NCI-H2196 (cell line): ENCODE measurements at regions not wholly inside any gene's neighbourhood (a gene's known extent, or its start where the extent isn't known, plus 50 kb on each side); places are given as distances from the start of the nearest gene placed in this dataset.

ENCODE experiments used
- DNase-seq: peaks from one replicate; lab custom pipeline; 2025; ENCODE audit not compliant: unreplicated experiment; lab: John Stamatoyannopoulos, UW

DNA sequence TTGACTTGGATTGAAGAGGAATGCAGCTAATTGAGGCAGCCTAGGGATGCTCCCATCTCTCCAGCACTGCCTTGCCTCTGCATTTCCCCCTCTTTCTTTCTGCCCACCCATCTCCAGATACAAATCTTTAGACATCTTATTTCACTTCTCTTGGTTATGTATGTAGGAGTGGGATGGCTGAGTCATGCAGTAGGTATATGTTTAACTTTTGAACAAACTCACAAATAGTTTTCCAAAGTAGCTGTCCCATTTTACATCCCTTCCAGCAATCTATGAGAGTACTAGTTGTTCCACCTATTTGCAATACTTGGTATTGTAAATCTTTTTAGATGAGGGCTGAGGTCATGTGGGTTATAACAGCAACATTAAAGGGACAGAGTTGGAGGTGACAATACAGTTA lies 329.9 kb downstream of the DYSF start:
- DNase-seq: no peak

DNA sequence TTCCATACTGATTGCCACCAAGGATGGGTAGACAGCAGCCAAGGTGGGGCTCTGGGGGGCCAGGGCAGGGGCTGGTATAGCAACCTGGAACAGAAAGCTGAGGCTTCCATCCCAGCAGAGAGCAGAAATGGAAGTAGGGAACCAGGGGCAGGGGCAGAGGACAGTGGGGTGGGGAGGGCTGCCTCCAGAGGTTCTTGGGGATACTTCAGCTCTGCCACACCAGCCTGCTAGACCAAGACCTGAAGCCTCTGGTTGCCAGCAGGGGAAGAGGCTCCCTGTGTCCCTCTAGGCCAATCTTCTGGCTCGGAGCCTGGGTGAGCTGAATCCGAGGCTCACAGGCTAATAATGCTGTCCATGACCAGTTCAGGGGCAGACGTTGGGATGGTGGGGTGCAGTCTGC lies 329.0 kb downstream of the DYSF start:
- DNase-seq: no peak

DNA sequence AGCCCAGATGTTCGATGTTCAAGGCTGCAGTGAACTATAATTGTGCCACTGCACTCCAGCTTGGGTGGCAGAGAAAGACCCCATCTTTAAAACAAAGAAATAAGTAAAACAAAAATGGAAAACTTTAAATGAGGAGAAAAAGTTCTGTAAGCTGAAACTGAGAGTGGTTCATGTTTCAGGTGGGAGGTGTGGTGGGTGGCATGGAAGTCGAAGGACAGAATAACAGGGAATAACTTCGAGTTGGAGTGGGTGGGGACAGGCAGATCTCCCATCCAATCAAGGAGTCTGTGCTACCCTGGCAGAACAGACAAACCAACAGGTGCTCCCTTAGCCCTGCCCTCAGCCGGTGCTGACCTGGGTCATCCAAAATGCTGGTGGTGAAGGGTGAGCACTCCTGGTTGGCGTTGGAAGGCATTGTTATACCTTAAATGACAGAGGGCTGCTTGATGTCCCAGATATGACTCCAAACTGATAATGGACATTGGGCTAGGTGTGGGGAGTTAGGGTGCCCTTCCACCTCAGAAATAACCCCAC lies 328.4 kb downstream of the DYSF start:
- DNase-seq: no peak

DNA sequence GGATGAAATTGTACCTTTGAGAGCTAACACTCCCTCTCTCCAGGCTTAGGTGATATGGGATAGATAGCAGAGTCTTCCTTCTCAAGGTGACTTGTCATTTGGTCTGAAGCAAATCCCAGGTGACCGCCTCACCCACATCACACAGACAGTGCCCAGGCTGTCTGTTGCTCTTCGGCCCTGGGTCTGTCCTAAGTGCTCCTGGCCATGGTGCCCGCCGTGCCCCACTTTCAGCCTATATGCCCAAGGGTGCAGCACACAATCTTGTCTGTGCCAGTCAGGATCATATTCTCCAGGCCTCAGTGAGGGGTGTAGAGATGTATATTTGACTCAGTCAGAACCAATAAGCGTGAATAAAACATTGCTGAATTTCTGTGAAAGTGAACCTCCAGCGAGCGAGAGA lies 326.8 kb downstream of the DYSF start:
- no peak for DNase-seq

DNA sequence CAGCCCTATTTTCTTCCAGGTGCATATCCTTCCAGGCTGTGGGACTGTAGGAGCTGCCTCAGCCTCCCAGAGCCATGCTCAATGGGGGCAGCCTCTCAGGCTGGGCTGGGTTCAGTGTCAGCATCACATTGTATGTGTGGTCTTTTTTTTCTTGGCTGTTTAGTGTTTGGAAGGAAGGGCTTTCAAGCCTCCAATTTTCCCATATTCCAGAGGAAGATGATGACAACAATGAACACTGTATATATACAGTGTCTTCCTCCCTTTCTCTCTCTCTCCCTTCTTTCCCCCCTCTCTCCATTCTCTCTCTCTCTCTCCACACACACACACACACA lies 326.4 kb downstream of the DYSF start:
- no peak for DNase-seq

DNA sequence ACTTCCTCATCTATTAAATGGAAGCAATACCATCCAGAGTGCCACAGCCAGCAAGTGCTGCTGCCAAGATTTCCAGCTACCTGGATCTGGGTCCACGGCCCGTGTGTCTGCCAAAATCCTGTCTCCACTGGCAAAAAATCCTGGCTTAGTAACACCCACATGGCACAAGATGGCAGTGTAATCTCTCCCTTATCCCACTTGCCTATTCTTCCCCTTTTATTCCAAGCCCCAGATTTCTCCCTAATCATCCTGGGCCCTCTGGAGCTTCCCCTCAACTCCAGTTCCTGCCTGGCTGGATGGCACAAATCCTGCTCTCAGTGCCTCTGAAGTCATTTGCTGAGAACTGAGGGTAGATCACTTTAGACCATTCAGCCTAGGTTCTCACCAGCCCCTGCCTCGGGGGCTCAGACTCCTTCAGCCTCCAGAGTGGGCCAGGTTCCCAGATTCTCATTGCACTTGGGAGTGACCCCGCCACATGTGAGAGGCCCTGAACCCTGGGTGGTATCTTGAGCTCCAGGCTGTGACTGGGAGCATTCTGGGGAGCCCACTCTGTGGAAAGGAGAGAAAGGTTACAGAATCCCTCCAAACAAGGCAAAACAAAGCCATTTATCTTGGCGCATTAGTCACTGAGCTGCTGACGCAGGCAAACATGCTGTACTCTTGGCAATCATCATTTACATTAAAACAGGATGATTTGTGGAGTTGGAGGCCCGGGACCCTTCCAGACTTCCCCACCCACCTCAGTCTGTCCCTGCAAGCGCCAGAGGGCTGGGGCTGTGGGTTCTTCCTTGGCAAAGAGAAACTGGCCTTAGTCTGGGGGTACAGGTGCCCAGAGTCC lies 325.8 kb downstream of the DYSF start:
- DNase-seq: no peak

DNA sequence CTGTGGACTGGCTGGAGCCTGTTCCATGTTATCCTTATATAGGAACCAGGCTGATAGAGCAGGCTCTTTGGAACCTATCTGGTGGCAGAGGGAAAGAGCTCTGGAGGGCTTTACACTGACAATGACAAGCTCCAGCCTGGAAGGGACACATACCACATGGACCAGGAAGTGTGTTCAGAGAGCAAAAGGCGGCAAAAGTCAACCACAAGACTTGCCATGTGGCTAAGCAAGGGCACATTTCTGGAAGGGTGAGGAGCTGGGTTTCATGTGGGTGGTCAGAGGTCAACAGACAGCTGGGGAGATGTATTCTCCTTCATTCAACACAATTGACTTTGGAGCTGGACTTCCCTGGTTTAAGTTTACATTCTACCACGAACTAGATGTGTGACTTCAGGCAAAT lies 325.2 kb downstream of the DYSF start:
- no peak for DNase-seq

DNA sequence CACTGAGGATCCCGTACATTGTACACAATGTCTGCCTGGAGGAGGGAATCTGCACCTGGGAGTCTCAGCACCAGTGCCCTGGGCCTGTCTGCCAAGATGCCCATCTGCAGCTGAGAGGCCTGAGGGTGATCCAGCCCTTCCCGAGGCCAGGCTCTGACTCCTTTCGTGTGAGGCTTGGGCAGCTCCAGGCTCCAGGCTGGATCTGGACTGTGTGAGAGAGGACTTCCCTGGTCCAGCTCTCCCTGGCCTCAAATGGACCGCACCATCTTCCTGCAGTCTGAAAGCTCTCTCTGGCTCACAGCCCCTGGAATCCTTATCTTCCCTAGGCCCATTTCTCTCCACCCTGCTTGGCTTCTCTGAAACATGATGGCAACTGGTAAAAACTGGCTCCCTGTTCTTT lies 324.6 kb downstream of the DYSF start:
- no peak for DNase-seq

DNA sequence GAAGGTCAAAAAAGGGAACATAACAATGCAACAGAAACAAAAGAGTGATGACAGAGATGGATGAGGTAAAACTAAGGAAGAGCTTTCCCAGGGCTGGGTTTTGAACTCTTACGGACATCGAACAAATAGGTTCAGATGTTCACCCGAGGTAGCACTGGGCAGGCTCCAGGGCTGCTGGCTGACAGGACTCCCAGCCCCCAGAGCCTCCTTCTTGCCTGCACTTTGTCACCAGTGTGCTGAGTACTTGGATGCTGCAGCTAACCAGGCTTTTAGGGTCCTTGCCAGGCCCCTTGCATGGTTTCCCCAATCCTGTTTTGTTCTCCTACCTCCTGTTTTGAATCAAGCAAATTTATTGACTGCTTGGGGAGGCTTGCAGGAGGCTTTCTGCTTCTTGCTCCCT lies 322.9 kb downstream of the DYSF start:
- no peak for DNase-seq

DNA sequence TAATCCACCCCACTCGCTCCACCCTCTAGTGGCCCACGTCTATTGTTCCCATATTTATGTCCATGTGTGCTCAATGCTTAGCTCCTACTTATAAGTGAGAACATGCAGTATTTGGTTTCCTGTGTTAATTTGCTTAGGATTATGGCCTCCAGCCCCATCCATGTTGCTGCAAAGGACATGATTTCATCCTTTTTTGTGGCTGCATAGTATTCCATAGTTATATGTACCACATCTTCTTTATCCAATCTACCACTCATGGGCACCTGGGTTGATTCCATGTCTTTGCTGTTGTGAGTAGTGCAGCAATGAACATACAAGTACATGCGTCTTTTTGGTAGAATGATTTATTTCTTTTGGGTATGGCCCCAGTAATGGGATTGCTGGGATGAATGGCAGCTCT lies 319.9 kb downstream of the DYSF start:
- no peak for DNase-seq

DNA sequence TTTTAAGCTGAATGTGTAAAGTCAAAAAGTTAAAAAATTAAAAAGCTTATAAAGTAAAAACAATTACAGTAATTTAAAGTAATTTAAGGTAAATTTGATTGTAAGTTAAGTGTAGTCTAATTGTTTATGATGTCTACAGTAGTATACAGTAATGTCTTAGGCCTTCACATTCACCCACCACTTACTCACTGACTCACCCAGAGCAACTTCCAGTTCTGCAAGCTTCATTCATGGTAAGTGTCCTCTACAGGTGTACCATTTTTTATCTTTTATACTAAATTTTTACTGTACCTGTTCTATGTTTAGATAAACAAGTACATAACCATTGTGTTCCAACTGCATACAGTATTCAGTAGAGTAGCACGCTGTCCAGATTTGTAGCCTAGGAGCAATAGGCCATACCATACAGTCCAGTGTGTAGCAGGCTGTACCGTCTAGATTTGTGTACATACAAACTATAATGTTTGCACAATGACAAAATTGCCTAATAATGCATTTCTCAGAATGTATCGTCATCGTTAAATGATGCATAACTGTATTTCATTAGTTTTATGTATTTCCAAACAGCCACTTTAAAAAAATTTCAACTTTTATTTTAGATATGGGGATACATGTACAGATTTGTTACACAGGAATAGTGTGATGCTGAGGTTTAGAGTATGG lies 319.3 kb downstream of the DYSF start:
- DNase-seq: no peak

DNA sequence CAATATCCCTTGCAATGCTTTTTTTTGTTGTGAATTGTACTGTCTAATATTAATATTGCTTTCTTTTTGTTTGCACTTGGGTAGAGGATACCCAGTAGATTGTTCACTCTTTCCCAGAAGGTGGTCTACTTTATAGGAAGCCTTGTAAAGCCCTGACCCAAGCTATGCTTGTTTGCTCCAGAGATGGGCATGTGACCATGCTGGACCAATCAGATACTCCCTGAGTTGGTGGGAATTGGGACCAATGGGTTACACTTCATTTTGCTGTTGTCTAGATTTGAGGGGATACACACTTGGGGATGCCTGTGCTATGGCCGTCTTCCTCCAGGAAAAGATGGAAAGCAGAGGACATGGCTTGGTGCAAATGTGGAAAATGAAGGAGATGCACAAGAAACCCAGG lies 314.3 kb downstream of the DYSF start:
- DNase-seq: no peak

DNA sequence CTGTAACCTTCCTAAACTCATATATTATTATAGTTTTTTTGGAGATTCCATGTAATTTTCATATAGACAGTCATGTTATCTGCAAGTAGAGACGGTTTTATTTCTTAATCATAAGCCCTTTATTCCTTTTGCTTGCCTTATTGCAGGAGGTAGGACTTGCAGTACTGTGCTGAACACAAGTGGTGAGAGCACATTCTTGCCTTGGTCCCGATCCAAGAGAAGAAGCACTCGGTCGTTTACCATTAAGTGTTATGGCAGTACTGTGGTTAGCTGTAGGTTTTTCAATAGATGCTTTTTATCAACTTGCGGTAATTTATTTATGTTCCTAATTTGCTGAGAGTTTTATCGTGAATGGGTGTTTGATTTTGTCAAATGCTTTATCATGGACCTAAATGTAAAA lies 305.7 kb downstream of the DYSF start:
- no peak for DNase-seq

DNA sequence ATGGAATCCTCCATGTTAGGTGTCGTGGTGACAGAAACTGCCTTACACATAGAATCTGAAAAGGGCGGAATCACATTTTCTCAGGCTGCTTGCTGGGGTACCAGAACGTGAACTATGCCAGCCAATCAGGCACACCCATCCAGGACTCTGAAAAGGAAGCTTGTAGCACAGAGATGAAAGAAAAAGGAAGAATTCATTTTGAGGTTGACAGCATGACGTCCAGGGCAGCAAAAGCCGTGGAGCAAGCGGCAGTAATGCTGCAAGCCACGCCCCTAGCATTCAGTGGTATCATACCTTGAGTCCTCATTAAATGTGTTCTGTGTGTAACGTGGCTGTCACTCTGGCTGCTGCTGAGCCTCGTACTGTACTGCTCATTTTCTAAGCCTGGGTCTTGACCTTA lies 304.0 kb downstream of the DYSF start:
- DNase-seq: no peak

DNA sequence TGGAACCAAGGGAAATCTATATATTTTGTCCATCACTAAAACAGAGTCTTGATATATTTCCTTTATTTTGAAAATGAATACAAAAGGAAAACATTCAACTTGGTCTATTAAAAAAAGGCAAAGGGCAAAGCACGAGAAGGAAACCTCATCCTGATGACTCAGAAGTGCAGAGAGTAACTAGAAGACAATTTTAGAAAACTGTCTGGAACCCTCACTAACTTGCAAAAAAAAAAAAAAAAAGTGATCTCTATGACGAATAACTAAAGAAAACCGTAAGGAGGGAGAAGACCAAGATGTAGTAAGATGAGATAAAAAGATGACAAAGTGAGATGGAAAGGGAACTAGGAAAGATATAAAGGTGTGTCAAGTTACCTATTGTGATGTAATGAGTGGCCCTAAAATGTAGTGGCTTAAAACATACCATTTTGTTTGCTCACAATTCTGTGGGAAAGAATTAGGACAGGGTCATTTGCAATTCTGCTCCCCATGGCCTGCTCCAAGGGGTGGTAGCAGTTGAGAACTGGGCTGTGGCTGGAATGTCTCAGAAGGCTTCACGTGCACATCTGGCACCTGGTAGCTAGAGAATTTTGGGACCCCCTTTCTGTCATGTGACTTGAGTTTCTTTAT lies 303.0 kb downstream of the DYSF start:
- no peak for DNase-seq

DNA sequence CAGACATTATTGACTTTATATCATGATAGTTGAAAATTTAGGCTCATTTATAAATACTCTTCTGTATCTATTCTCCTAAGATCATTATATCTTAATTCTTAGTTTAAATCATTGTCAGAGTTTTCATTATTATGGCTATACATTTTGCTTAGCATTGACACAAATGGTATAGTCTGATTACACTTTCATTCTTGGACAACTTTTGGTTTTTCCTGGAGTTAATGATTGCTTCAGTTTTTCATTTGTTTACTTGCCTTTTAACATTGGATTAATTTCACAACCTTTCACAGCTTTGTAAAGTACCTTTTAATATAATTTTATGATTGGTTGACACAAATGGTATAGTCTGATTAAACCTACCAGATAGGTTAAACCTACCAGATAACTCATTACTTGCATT lies 298.2 kb downstream of the DYSF start:
- no peak for DNase-seq

DNA sequence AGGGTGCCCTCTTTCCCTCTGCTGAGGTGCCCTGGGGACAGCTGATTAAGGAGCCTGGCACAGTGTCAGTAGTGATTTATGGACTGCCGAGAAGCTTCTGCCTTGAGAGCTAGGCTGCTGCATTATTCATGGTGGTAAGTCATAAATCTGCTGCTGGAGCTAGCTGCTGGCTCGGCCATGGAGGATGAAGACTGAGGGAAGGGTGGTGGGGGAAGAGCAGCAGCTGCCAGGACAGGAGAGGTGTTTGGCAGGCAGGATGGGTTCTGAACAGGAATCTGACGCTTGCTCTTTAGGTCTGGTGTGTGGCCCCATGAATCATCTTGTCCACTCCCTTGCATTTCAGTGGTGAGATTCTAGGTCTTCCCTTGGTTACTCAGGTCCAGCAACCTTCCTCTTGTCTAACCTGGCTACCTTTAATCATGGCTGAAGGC lies 296.3 kb downstream of the DYSF start:
- no peak for DNase-seq

DNA sequence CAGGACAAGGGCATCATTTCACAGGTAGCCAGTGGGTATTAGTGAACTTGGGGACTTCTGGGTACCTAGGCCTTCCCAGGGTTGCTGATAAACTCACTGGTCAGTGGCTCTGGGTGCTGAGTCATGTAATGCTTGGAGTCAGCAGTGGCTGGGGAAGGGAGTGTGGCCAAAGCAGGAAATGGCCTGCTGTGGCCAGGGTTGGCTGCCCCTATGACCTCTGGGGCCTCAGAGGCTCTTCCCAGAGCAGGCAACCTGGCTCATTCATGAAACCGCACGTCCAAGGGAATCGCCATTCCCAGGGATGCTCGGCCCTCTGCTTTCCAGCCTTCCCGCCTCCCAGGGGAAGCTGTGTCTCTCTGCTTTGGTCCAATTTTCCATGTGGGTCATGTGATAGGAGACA lies 294.9 kb downstream of the DYSF start:
- DNase-seq: no peak

DNA sequence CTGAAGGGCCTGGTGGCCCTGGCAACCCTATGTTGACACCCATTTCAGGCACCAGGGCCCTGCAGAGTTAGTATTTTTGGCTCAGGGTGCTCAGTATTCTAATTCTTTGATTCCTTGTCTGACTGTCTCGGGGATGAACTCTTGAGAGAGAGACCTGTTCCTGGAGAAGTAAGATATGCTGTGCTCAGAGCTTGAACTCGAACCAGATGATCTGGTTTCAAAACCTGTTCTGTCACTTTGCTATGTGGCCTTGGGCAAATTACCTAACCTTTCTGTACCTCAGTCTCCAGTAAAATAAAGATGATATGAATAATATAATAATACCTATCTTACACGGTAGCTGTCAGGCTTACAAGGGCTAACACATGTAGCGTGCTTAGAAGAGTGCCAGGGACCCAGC lies 294.2 kb downstream of the DYSF start:
- DNase-seq: no peak

DNA sequence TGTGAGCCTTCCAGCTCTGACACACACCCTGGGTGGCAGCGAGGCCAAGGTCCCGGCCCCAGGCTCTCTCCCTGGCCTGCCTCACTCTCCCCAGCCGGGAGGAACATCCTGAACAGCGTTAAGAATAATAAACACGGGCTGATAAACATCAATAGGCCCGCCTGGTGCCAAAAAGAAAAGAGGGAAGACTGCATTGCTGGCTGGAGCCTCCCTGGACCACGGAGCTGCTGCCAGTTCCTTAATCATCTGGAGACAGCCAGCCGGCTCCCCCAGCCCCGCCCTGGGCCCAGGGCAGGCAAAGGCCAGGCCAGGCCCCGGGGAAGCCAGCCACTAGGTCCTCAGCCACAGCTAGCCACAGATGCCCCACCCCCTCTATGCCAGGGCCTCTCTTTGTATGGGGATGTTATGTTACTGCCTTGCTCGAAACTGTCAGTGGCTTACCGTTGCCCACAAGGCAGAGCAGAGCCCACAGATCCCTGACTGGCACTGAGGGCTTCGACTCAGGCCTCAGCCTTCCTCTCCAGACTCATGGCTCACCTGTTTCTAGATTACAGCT lies 293.7 kb downstream of the DYSF start:
- no peak for DNase-seq

DNA sequence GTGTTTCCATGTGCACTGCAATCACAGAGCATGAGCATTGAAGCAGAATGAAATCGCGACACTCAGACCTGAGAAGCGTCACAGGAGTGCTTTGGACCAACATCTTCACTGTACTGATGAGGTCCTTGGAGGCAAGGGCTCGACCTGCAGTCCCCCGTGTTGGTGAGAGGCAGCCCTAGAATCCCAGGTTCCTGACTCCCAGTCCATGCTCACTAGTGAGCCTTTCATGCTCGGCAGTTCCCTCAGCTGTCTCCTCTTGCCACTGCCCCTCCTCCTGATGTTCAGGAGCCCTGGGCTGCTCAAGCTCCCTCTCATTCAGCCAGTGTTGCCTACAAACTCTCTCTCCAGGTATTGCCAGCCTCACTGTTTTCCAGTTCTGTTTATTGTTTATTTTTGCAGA lies 291.4 kb downstream of the DYSF start:
- no peak for DNase-seq
